ENCODE measurements at regions not wholly inside any gene's neighbourhood (a gene's known extent, or its start where the extent isn't known, plus 50 kb on each side); places are given as distances from the start of the nearest gene placed in this dataset.

DNA sequence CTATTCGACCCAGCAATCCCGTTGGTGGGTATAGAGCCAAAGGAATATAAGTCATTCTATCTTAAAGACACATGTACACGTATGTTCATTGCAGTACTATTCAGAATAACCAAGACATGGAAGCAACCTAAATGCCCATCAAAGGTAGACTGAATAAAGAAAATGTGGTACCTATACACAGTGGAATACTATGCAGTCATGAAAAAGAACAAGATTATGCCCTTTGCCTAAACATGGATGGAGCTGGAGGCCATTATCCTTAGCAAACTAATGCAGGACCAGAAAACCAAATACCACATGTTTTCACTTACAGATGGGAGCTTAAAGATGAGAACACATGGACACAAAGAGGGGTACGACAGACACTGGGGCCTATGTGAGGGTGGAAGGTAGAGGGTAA lies 845.3 kb downstream of the TYW1 start:
- Histone ChIP-seq H3K27ac (ENCODE audit: low read depth, low read length) (no peak overlapping the region), H4K91ac (replicated peaks; ENCODE audit: insufficient read length, low read length) (no peak overlapping the region), H2BK15ac (ENCODE audit: low read length) (no peak overlapping the region), H3K4me1 (replicated peaks in 1 of 4; ENCODE audit: control insufficient read depth in 3 of 4, insufficient read depth in 4 of 4, low read length in 3 of 4) (no peaks in the 10 kb centered on the region), H2BK20ac (ENCODE audit: low read length) (no peak overlapping the region), H3K9ac (replicated peaks in 1 of 4; ENCODE audit: extremely low read depth in 1 of 4, low read depth in 3 of 4, low read length in 3 of 4) (no peak overlapping the region), H3K23me2 (ENCODE audit: low read depth, low read length) (peaks cover 2% of the 10 kb centered on the region; the same call in 1 of the 2 replicates), H3K14ac (ENCODE audit: insufficient read length) (no peak overlapping the region), H3K79me1 (ENCODE audit: low read depth, low read length) (no peaks in the 10 kb centered on the region), H3K9me3 (ENCODE audit: insufficient read depth in 2 of 2, low read depth in 1 of 2, low read length in 1 of 2) (no peaks in the 10 kb centered on the region; a peak in 1 of 4 replicates), H4K5ac (ENCODE audit: insufficient read length, low read depth, low read length) (no peak overlapping the region), H4K20me1 (replicated peaks in 1 of 2; ENCODE audit: control insufficient read depth in 1 of 2, insufficient read depth in 2 of 2, low read length in 2 of 2) (no peaks in the 10 kb centered on the region), H2AK5ac (ENCODE audit: low read depth, low read length) (no peak overlapping the region), H3K79me2 (ENCODE audit: control insufficient read depth in 1 of 2, insufficient read depth in 2 of 2, low read length in 2 of 2) (no peaks in the 10 kb centered on the region), H3K4ac (replicated peaks; ENCODE audit: insufficient read length, low read depth, low read length) (no peak overlapping the region), H3K36me3 (ENCODE audit: control insufficient read depth in 2 of 4, insufficient read depth in 4 of 4, low read length in 3 of 4) (no peaks in the 10 kb centered on the region), H2BK120ac (replicated peaks; ENCODE audit: low read depth, low read length) (no peak overlapping the region), H3K18ac (ENCODE audit: extremely low read depth, low read length) (no peak overlapping the region), H4K8ac (ENCODE audit: extremely low read depth, insufficient read depth, low read length) (no peak overlapping the region), H3K56ac (replicated peaks; ENCODE audit: insufficient read length, low read depth, low read length) (no peak overlapping the region), H3K23ac (ENCODE audit: insufficient read length) (no peak overlapping the region), H2BK12ac (ENCODE audit: low read depth, low read length) (no peak overlapping the region), H3K27me3 (replicated peaks in 1 of 4; ENCODE audit: control insufficient read depth in 3 of 4, extremely low read depth in 1 of 4, insufficient read depth in 3 of 4, low read length in 3 of 4) (no peaks in the 10 kb centered on the region), H2BK5ac (ENCODE audit: low read depth, low read length) (no peak overlapping the region), H2AFZ (ENCODE audit: low read length) (no peak overlapping the region), H3K4me2 (ENCODE audit: insufficient read depth in 1 of 2, low read depth in 2 of 2, low read length in 2 of 2) (no peak overlapping the region), H3K4me3 (ENCODE audit: extremely low read depth in 1 of 4, insufficient read depth in 2 of 4, low read depth in 3 of 4, low read length in 4 of 4) (no peak overlapping the region)
- CTCF ChIA-PET (ENCODE audit: partially characterized antibody), result no interaction called here
- FAIRE-seq (no peak), DNase-seq (ENCODE audit: low read depth in 1 of 2, low spot score in 2 of 2) (no peak)
- POLR2A ChIA-PET (ENCODE audit: partially characterized antibody), result no interaction called here
- TF ChIP-seq TAF1 (IDR thresholded peaks at IDR 0.05; ENCODE audit: low read depth, low read length) (no peak), KDM1A (IDR thresholded peaks at IDR 0.05; ENCODE audit: borderline replicate concordance, low read length) (peak; percentile 49; the same call in 1 of the 2 replicates)
- 92% methylated on average over 4 of the region's 4 CpGs; no CpG with 5 or more reads in 1 of the 2 experiments for WGBS, 2 experiments (ENCODE audit: extremely low coverage in 1 of 2, insufficient coverage in 1 of 2, insufficient read length in 1 of 2, insufficient replicate concordance in 2 of 2, low coverage in 1 of 2, low lambda C conversion rate in 2 of 2, missing lambda C conversion rate in 1 of 2)

All from H1 (cell line).